GM12872 (cell line): ENCODE measurements at regions not wholly inside any gene's neighbourhood (a gene's known extent, or its start where the extent isn't known, plus 50 kb on each side); places are given as distances from the start of the nearest gene placed in this dataset.

Experiments
- CTCF ChIP-seq: IDR thresholded peaks from 3 replicates; pipeline ENCODE4 v1.5.1; 2011; ENCODE audit warnings: low read depth, mild to moderate bottlenecking, low read length, moderate library complexity; ENCODE audit not compliant: insufficient read depth

GRCh38 chr7:82669141-82669540, 225.6 kb upstream of the CACNA2D1 start:
- no peak for TF ChIP-seq CTCF

GRCh38 chr7:82668676-82669075, 225.1 kb upstream of the CACNA2D1 start:
- TF ChIP-seq CTCF, result no peak

DNA sequence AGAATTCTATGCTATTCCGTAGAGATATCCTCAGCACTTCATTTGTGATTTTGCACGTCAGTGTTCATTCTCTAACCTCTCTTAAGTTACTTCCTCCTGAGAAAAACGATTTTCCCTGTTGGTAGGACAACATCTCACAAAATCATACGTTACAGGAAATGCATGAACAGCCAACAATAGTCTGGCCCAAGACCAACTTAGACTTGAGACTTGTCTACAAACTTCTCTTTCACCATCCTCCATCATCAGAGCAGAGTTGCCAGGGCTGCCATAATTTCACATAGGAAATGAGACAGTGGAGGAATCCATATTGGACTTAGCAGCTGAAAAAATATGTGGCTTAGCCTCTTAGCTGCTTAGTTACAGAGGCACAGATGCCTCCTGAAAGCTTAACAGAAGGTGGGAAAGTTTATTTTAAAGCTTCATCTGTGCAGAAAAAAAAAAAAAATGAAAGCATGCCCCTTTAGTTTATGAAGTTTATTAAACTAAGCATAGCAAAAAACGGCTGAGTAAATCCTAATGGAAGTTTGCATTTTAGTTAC, 222.5 kb upstream of the CACNA2D1 start:
- TF ChIP-seq CTCF, result no peak

DNA sequence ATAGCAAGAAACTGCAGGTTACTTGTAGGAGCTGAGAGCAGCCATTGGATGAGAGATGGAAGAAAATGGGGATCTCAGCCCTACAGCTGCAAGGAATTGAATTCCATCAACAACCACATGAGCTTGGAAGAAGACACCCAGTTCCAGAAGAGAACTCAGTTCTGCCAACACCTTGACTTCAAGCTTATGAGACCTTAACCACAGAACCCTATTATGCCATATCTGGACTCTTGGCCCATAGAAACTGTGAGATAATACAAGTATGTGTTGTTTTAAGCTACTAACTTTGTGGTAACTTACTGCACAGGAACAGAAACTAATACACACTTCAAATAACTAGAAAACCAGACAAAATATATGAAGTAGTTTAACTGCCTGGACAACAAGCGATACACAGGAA, 212.4 kb upstream of the CACNA2D1 start:
- TF ChIP-seq CTCF, result no peak

DNA sequence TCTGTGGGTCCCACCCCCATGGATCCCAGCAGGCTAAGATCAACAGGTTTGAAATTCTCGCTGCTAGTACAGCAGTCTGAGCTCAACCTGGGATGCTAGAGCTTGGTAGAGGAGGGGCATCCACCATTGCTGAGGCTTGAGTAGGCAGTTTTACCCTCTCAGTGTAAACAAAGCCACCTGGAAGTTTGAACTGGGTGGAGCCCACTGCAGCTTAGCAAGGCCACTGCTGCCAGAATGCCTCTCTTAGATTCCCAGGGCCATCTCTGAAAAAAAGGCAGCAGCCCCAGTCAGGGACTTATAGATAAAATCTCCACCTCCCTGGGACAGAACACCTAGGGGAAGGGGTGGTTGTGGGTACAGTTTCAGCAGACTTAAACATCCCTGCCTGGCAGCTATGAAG, 190.0 kb upstream of the CACNA2D1 start:
- no peak for TF ChIP-seq CTCF

- no peak for TF ChIP-seq CTCF
Measured at GRCh38 chr7:82631998-82632397, 188.4 kb upstream of the CACNA2D1 start.

- TF ChIP-seq CTCF, result no peak
Measured at GRCh38 chr7:82629583-82629982, 186.0 kb upstream of the CACNA2D1 start.
